ENCODE measurements at regions not wholly inside any gene's neighbourhood (a gene's known extent, or its start where the extent isn't known, plus 50 kb on each side); places are given as distances from the start of the nearest gene placed in this dataset.

DNA sequence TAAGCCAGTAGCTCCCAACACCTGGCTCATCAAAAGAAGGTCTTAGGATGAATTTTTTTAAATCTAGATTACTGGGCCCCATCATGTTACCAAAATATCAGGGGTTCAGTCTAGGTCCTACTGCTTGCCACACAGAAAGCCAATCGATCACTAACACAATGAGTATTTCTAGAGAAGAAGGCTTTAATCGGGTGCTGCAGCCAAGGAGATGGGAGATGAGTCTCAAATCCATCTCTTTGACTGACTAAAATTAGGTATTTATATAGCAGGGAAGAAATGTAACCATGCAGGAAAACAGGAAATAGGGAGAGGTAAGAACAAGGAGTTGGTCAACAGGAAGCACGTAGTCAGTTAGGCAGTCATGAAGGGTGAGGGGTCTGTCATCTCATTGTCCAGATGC, 288.2 kb downstream of the CEP170 start:
- H3K27ac ChIP-seq (ENCODE audit: control insufficient read depth, insufficient read depth): no peak overlapping the region
- H3K4me2 ChIP-seq (ENCODE audit: control insufficient read depth, insufficient read depth): no peak overlapping the region
- H3K79me2 ChIP-seq (ENCODE audit: control insufficient read depth, insufficient read depth, low read length): no peaks in the 10 kb centered on the region
- no peaks in the 10 kb centered on the region for H4K20me1 ChIP-seq (ENCODE audit: control insufficient read depth, insufficient read depth)
- no peaks in the 10 kb centered on the region for H3K4me1 ChIP-seq (ENCODE audit: control insufficient read depth, insufficient read depth, low read length)
- H2AFZ ChIP-seq (ENCODE audit: control insufficient read depth, low read depth, low read length): no peak overlapping the region
- H3K9me3 ChIP-seq (replicated peaks; ENCODE audit: control insufficient read depth, insufficient read depth, low read length): no peaks in the 10 kb centered on the region
- ATAC-seq (no peak), FAIRE-seq (no peak), DNase-seq (ENCODE audit: low read depth, low spot score) (no peak)
- TF ChIP-seq ZBED1 (IDR thresholded peaks at IDR 0.05; ENCODE audit: borderline replicate concordance) (no peak), LARP7 (IDR thresholded peaks at IDR 0.05) (no peak), POLR2AphosphoS5 (IDR thresholded peaks at IDR 0.05; ENCODE audit: low read length) (no peak), PAX5 (IDR thresholded peaks at IDR 0.05; ENCODE audit: borderline replicate concordance, low read depth, low read length) (no peak), SRF (IDR thresholded peaks at IDR 0.05; ENCODE audit: low read depth in 2 of 2, low read length in 2 of 2) (no peak), ETV6 (conservative IDR thresholded peaks at IDR 0.05 in 1 of 2, IDR thresholded peaks at IDR 0.05 in 1 of 2; ENCODE audit: borderline replicate concordance in 1 of 2, low read depth in 1 of 2) (no peak), SP1 (IDR thresholded peaks at IDR 0.05; ENCODE audit: low read depth, low read length) (no peak), CEBPZ (IDR thresholded peaks at IDR 0.05; ENCODE audit: low read depth, low read length) (no peak), RFX5 (IDR thresholded peaks at IDR 0.05; ENCODE audit: low read depth, low read length) (no peak), NR2F1 (conservative IDR thresholded peaks at IDR 0.05) (no peak), JUND (IDR thresholded peaks at IDR 0.05; ENCODE audit: low read depth, low read length) (no peak), YBX1 (IDR thresholded peaks at IDR 0.05) (no peak), SREBF2 (IDR thresholded peaks at IDR 0.05; ENCODE audit: low read length) (no peak), RAD51 (IDR thresholded peaks at IDR 0.05) (no peak), ZNF217 (IDR thresholded peaks at IDR 0.05) (no peak)
- TF ChIP-seq, protein P1, sequence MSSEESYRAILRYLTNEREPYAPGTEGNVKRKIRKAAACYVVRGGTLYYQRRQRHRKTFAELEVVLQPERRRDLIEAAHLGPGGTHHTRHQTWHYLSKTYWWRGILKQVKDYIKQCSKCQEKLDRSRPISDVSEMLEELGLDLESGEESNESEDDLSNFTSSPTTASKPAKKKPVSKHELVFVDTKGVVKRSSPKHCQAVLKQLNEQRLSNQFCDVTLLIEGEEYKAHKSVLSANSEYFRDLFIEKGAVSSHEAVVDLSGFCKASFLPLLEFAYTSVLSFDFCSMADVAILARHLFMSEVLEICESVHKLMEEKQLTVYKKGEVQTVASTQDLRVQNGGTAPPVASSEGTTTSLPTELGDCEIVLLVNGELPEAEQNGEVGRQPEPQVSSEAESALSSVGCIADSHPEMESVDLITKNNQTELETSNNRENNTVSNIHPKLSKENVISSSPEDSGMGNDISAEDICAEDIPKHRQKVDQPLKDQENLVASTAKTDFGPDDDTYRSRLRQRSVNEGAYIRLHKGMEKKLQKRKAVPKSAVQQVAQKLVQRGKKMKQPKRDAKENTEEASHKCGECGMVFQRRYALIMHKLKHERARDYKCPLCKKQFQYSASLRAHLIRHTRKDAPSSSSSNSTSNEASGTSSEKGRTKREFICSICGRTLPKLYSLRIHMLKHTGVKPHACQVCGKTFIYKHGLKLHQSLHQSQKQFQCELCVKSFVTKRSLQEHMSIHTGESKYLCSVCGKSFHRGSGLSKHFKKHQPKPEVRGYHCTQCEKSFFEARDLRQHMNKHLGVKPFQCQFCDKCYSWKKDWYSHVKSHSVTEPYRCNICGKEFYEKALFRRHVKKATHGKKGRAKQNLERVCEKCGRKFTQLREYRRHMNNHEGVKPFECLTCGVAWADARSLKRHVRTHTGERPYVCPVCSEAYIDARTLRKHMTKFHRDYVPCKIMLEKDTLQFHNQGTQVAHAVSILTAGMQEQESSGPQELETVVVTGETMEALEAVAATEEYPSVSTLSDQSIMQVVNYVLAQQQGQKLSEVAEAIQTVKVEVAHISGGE (CRISPR knock-in tag; IDR thresholded peaks at IDR 0.05): no peak
- H3K27me3 ChIP-seq (replicated peaks in 1 of 2; ENCODE audit: control insufficient read depth in 2 of 2, insufficient read depth in 2 of 2, low read length in 1 of 2): no peaks in the 10 kb centered on the region
- RAD21 ChIA-PET (ENCODE audit: unreplicated experiment): no interaction called here
- CTCF ChIA-PET: no interaction called here
- in situ Hi-C loops (cut with MboI) (no loop called here), intact Hi-C loops (cut with micrococcal nuclease; ENCODE audit: unreplicated experiment) (no loop called here)
- SMC1A ChIA-PET (ENCODE audit: uncharacterized antibody, unreplicated experiment): no interaction called here
- H3K4me3 ChIP-seq: no peak overlapping the region
- BruUV-seq (replicated peaks): no TSS peak
- 59% methylated on average over 3 of the region's 3 CpGs for WGBS (ENCODE audit: insufficient coverage, insufficient replicate concordance, low lambda C conversion rate, missing lambda C conversion rate)
- H3K36me3 ChIP-seq (ENCODE audit: control insufficient read depth in 2 of 2, insufficient read depth in 2 of 2, low read length in 1 of 2): no peaks in the 10 kb centered on the region
- POLR2A ChIA-PET: no interaction called here
- no peak overlapping the region for H3K9ac ChIP-seq (ENCODE audit: control insufficient read depth, insufficient read depth, low read length)

All from GM12878 (cell line).